ENCODE measurements at regions not wholly inside any gene's neighbourhood (a gene's known extent, or its start where the extent isn't known, plus 50 kb on each side); places are given as distances from the start of the nearest gene placed in this dataset.

GRCh38 chr17:59479141-59479540 is 86.3 kb upstream of the DHX40 start:
- H3K9me3 Mint-ChIP-seq (ENCODE audit: insufficient read depth) = peaks cover 3% of the 10 kb centered on the region
- ChIA-PET POLR2A (interaction anchor here (0.6 kb wide), 1 partner anchor 28 kb away, joined by 3 read pairs; no protein-coding TSS in a partner anchor), CTCF (no interaction called here)
- no peak overlapping the region for H3K4me3 Mint-ChIP-seq
- peaks cover 8% of the 10 kb centered on the region for H3K36me3 Mint-ChIP-seq (ENCODE audit: low read depth)
- peaks cover 5% of the 10 kb centered on the region for H3K27me3 Mint-ChIP-seq (ENCODE audit: low read depth)
- DNase-seq (no peak), ATAC-seq (no peak)
- H3K4me1 Mint-ChIP-seq (ENCODE audit: low read depth) = peaks cover 8% of the 10 kb centered on the region
- H3K27ac Mint-ChIP-seq = no peak overlapping the region

GRCh38 chr17:59483860-59484259 is 81.5 kb upstream of the DHX40 start:
- Mint-ChIP-seq H3K4me1 (ENCODE audit: low read depth) (peaks cover 12% of the 10 kb centered on the region), H3K4me3 (no peak overlapping the region), H3K36me3 (ENCODE audit: low read depth) (peaks cover 11% of the 10 kb centered on the region), H3K9me3 (ENCODE audit: insufficient read depth) (no peaks in the 10 kb centered on the region), H3K27me3 (ENCODE audit: low read depth) (peaks cover 19% of the 10 kb centered on the region), H3K27ac (no peak overlapping the region)
- POLR2A ChIA-PET = no interaction called here
- CTCF ChIA-PET = interaction anchor here (1.2 kb wide), 1 partner anchor 154 kb away, joined by 3 read pairs; no protein-coding TSS in a partner anchor
- DNase-seq (no peak), ATAC-seq (no peak)

- Mint-ChIP-seq H3K4me1 (ENCODE audit: low read depth) (peaks cover 12% of the 10 kb centered on the region), H3K27me3 (ENCODE audit: low read depth) (peaks cover 21% of the 10 kb centered on the region), H3K9me3 (ENCODE audit: insufficient read depth) (no peaks in the 10 kb centered on the region), H3K4me3 (no peak overlapping the region), H3K27ac (no peak overlapping the region), H3K36me3 (ENCODE audit: low read depth) (peaks cover 11% of the 10 kb centered on the region)
- ATAC-seq (no peak), DNase-seq (no peak)
- CTCF ChIA-PET = interaction anchor here (1.0 kb wide), 1 partner anchor 11 kb away, joined by 3 read pairs; no protein-coding TSS in a partner anchor
- POLR2A ChIA-PET = no interaction called here
Observed at GRCh38 chr17:59485015-59485414, 80.4 kb upstream of the DHX40 start.

DNA sequence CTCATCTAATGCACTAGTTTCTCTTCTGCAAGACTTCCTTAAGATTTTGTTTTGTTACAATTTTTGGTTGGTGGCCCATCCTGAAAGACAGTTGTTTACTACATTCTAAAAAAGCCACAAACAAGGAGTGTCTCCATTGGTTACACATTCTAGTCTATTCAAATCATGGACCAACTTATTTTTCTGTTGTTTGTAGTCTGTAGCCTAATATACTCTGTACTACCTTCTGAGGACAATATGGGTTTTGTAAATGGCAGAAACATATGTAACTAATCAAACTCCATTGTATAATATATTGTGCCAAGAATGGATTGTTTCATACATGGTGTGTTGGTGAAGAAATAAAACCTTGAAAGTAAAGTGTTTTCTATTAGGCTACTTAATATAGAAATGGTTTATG is 79.5 kb upstream of the DHX40 start:
- ATAC-seq (no peak), DNase-seq (no peak)
- no peak overlapping the region for H3K4me3 Mint-ChIP-seq
- no peaks in the 10 kb centered on the region for H3K9me3 Mint-ChIP-seq (ENCODE audit: insufficient read depth)
- ChIA-PET POLR2A (no interaction called here), CTCF (no interaction called here)
- peaks cover 11% of the 10 kb centered on the region for H3K36me3 Mint-ChIP-seq (ENCODE audit: low read depth)
- peaks cover 12% of the 10 kb centered on the region for H3K4me1 Mint-ChIP-seq (ENCODE audit: low read depth)
- H3K27ac Mint-ChIP-seq = no peak overlapping the region
- H3K27me3 Mint-ChIP-seq (ENCODE audit: low read depth) = peaks cover 22% of the 10 kb centered on the region

GRCh38 chr17:59487161-59487873 is 78.1 kb upstream of the DHX40 start:
- Mint-ChIP-seq H3K4me3 (no peak overlapping the region), H3K27ac (no peak overlapping the region), H3K4me1 (ENCODE audit: low read depth) (peaks cover 12% of the 10 kb centered on the region), H3K9me3 (ENCODE audit: insufficient read depth) (no peaks in the 10 kb centered on the region), H3K36me3 (ENCODE audit: low read depth) (peaks cover 7% of the 10 kb centered on the region), H3K27me3 (ENCODE audit: low read depth) (peaks cover 28% of the 10 kb centered on the region)
- DNase-seq = no peak
- ChIA-PET CTCF (no interaction called here), POLR2A (no interaction called here)
- ATAC-seq = no peak

DNA sequence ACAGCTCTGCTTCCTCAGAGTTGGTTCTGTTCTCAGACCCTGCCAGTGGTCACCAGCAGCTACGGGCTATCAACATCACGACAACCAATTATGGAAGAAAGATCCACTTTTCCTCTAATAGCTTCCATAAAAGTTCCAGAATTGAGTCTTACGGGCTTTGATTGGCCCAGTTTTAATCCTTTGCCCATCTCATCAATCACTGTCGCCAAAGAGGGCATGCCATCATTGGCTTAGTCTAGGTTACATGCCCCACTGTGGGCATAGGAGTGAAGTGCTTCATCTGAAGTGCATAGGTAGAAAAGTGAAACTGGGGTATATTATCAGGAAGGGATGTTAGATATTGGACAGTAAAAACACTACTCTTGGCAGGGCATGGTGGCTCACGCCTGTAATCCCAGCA is 76.6 kb upstream of the DHX40 start:
- no peaks in the 10 kb centered on the region for H3K9me3 Mint-ChIP-seq (ENCODE audit: insufficient read depth)
- CTCF ChIA-PET = no interaction called here

GRCh38 chr17:59490216-59490615 is 75.2 kb upstream of the DHX40 start:
- DNase-seq (no peak), ATAC-seq (no peak)
- H3K27me3 Mint-ChIP-seq (ENCODE audit: low read depth) = peaks cover 36% of the 10 kb centered on the region
- POLR2A ChIA-PET = no interaction called here
- CTCF ChIA-PET = interaction anchor here (1.3 kb wide), 1 partner anchor 31 kb away, joined by 4 read pairs; no protein-coding TSS in a partner anchor
- peaks cover 4% of the 10 kb centered on the region for H3K4me1 Mint-ChIP-seq (ENCODE audit: low read depth)
- H3K4me3 Mint-ChIP-seq = no peak overlapping the region
- peaks cover 3% of the 10 kb centered on the region for H3K36me3 Mint-ChIP-seq (ENCODE audit: low read depth)
- no peaks in the 10 kb centered on the region for H3K9me3 Mint-ChIP-seq (ENCODE audit: insufficient read depth)
- H3K27ac Mint-ChIP-seq = no peak overlapping the region

More for the DNA sequence above, 76.6 kb upstream of the DHX40 start:
- Mint-ChIP-seq H3K36me3 (ENCODE audit: low read depth) (peaks cover 6% of the 10 kb centered on the region), H3K4me3 (no peak overlapping the region), H3K4me1 (ENCODE audit: low read depth) (peaks cover 8% of the 10 kb centered on the region), H3K27ac (no peak overlapping the region), H3K27me3 (ENCODE audit: low read depth) (peaks cover 28% of the 10 kb centered on the region)
- ATAC-seq = no peak
- POLR2A ChIA-PET = no interaction called here
- DNase-seq = no peak

GRCh38 chr17:59491353-59492090 is 73.9 kb upstream of the DHX40 start:
- ChIA-PET CTCF (interaction anchor here (1.1 kb wide), 1 partner anchor 162 kb away, joined by 3 read pairs; no protein-coding TSS in a partner anchor), POLR2A (no interaction called here)
- DNase-seq = no peak
- Mint-ChIP-seq H3K27me3 (ENCODE audit: low read depth) (peaks cover 31% of the 10 kb centered on the region), H3K27ac (no peak overlapping the region), H3K9me3 (ENCODE audit: insufficient read depth) (no peaks in the 10 kb centered on the region), H3K4me3 (no peak overlapping the region), H3K4me1 (ENCODE audit: low read depth) (no peaks in the 10 kb centered on the region), H3K36me3 (ENCODE audit: low read depth) (no peaks in the 10 kb centered on the region)
- no peak for ATAC-seq

GRCh38 chr17:59492091-59492451 is 73.3 kb upstream of the DHX40 start:
- Mint-ChIP-seq H3K27ac (no peak overlapping the region), H3K4me3 (no peak overlapping the region), H3K27me3 (ENCODE audit: low read depth) (peaks cover 31% of the 10 kb centered on the region), H3K4me1 (ENCODE audit: low read depth) (no peaks in the 10 kb centered on the region), H3K9me3 (ENCODE audit: insufficient read depth) (no peaks in the 10 kb centered on the region), H3K36me3 (ENCODE audit: low read depth) (no peaks in the 10 kb centered on the region)
- ATAC-seq = no peak
- POLR2A ChIA-PET = no interaction called here
- CTCF ChIA-PET = no interaction called here
- DNase-seq = no peak

GRCh38 chr17:59493867-59494266 is 71.5 kb upstream of the DHX40 start:
- Mint-ChIP-seq H3K4me1 (ENCODE audit: low read depth) (peaks cover 4% of the 10 kb centered on the region), H3K27ac (no peak overlapping the region), H3K27me3 (ENCODE audit: low read depth) (peaks cover 18% of the 10 kb centered on the region), H3K9me3 (ENCODE audit: insufficient read depth) (no peaks in the 10 kb centered on the region), H3K36me3 (ENCODE audit: low read depth) (no peaks in the 10 kb centered on the region), H3K4me3 (no peak overlapping the region)
- CTCF ChIA-PET = no interaction called here
- no peak for DNase-seq
- ATAC-seq = no peak
- POLR2A ChIA-PET = no interaction called here

GRCh38 chr17:59494757-59495368 is 70.5 kb upstream of the DHX40 start:
- Mint-ChIP-seq H3K4me1 (ENCODE audit: low read depth) (peaks cover 7% of the 10 kb centered on the region), H3K36me3 (ENCODE audit: low read depth) (no peaks in the 10 kb centered on the region), H3K27ac (no peak overlapping the region), H3K9me3 (ENCODE audit: insufficient read depth) (no peaks in the 10 kb centered on the region), H3K4me3 (no peak overlapping the region), H3K27me3 (ENCODE audit: low read depth) (peaks cover 17% of the 10 kb centered on the region)
- POLR2A ChIA-PET = no interaction called here
- CTCF ChIA-PET = no interaction called here
- ATAC-seq (no peak), DNase-seq (no peak)

GRCh38 chr17:59496178-59496577 is 69.2 kb upstream of the DHX40 start:
- ChIA-PET POLR2A (no interaction called here), CTCF (interaction anchor here (1.0 to 1.4 kb wide), 3 partner anchors 11 to 134 kb away, joined by 3 read pairs; no protein-coding TSS in a partner anchor)
- DNase-seq (no peak), ATAC-seq (no peak)
- no peak overlapping the region for H3K4me3 Mint-ChIP-seq
- no peak overlapping the region for H3K27ac Mint-ChIP-seq
- peaks cover 15% of the 10 kb centered on the region for H3K27me3 Mint-ChIP-seq (ENCODE audit: low read depth)
- no peaks in the 10 kb centered on the region for H3K36me3 Mint-ChIP-seq (ENCODE audit: low read depth)
- H3K4me1 Mint-ChIP-seq (ENCODE audit: low read depth) = peaks cover 7% of the 10 kb centered on the region
- H3K9me3 Mint-ChIP-seq (ENCODE audit: insufficient read depth) = no peaks in the 10 kb centered on the region
